ENCODE measurements at regions not wholly inside any gene's neighbourhood (a gene's known extent, or its start where the extent isn't known, plus 50 kb on each side); places are given as distances from the start of the nearest gene placed in this dataset.
A peak's percentile ranks its signal among the peaks of the same experiment; 100 is the strongest.

GRCh38 chr22:44362249-44363012 lies 49.7 kb upstream of the SHISAL1 start:
- intact Hi-C loops (cut with DNase I), result loop anchor here in 1 of 2 donors (5.0 kb wide), 1 partner anchor 50 kb away; the partner anchor contains the start of gene SHISAL1
- DNase-seq (ENCODE audit: low spot score), result peak; percentile 30
